Activated naive CD8-positive, alpha-beta T cell treated with anti-CD3 and anti-CD28 coated beads, Interleukin-2, amount 10 ng/mL, durations not matched to agents 7 days and 5 days (primary cell): ENCODE measurements at regions not wholly inside any gene's neighbourhood (a gene's known extent, or its start where the extent isn't known, plus 50 kb on each side); places are given as distances from the start of the nearest gene placed in this dataset.

ENCODE experiments used
- ATAC-seq: fragments of 150-1000 bp; cut with Tn5 transposase; one replicate; pipeline ENCODE4 v1.10.0; 2021; ENCODE audit warnings: low read depth, moderate library complexity
- POLR2A ChIA-PET: fragments of 350-600 bp; sonication (Branson Sonifier 250); formaldehyde crosslinking; loops from one replicate; lab custom pipeline; 2021; ENCODE audit warnings: antibody characterized with exemption; lab: Charles Lee
- DNase-seq: peaks from one replicate; pipeline ENCODE4 v3.0.0; 2021
- H3K27ac Mint-ChIP-seq: one replicate; pipeline ENCODE4 v1.8.0; 2022; ENCODE audit warnings: mild to moderate bottlenecking, mixed read lengths
- H3K27me3 Mint-ChIP-seq: one replicate; pipeline ENCODE4 v1.8.0; 2022; ENCODE audit warnings: mild to moderate bottlenecking, moderate library complexity, mixed read lengths
- H3K36me3 Mint-ChIP-seq: one replicate; pipeline ENCODE4 v1.8.0; 2021; ENCODE audit warnings: mild to moderate bottlenecking, mixed read lengths
- H3K4me1 Mint-ChIP-seq: one replicate; pipeline ENCODE4 v1.8.0; 2021; ENCODE audit warnings: mixed read lengths
- H3K4me3 Mint-ChIP-seq: one replicate; pipeline ENCODE4 v1.8.0; 2022; ENCODE audit warnings: mild to moderate bottlenecking, moderate library complexity, mixed read lengths
- H3K9me3 Mint-ChIP-seq: one replicate; pipeline ENCODE4 v1.8.0; 2021; ENCODE audit warnings: mixed read lengths

- ATAC-seq (no peak), DNase-seq (no peak)
- no peaks in the 10 kb centered on the region for H3K27me3 Mint-ChIP-seq
- no peaks in the 10 kb centered on the region for H3K36me3 Mint-ChIP-seq
- H3K27ac Mint-ChIP-seq, result no peak overlapping the region
- no peak overlapping the region for H3K4me3 Mint-ChIP-seq
- H3K9me3 Mint-ChIP-seq, result peaks cover 9% of the 10 kb centered on the region
- H3K4me1 Mint-ChIP-seq, result no peaks in the 10 kb centered on the region
- POLR2A ChIA-PET, result no interaction called here
These were observed 179.2 kb downstream of the SLC7A11 start for GRCh38 chr4:138062929-138063328.

DNA sequence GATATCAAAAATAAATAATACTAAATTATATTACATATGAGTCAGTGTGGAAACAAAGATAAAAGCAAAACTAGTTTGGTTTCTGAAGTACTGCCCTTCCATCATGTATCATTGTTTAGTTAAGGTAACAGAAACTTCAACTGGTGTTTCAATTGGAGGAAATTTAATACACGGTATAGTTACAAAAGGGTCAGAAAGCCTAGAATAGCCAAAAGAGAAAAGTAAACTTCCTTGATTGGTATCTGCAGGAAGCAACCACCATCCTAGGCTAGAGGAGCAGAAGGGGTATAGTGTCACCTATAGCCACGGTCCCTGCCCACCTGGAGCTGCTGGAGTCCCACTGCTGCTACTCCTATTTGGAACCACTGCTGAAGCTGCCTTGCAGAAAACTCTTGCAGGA lies 185.6 kb downstream of the SLC7A11 start:
- Mint-ChIP-seq H3K36me3 (no peaks in the 10 kb centered on the region), H3K27ac (no peak overlapping the region), H3K27me3 (no peaks in the 10 kb centered on the region), H3K4me3 (no peak overlapping the region), H3K4me1 (no peaks in the 10 kb centered on the region), H3K9me3 (no peaks in the 10 kb centered on the region)
- POLR2A ChIA-PET, result no interaction called here
- ATAC-seq (no peak), DNase-seq (no peak)

GRCh38 chr4:138055890-138056289 lies 186.3 kb downstream of the SLC7A11 start:
- Mint-ChIP-seq H3K27ac (no peak overlapping the region), H3K9me3 (no peaks in the 10 kb centered on the region), H3K4me1 (no peaks in the 10 kb centered on the region), H3K27me3 (no peaks in the 10 kb centered on the region), H3K4me3 (no peak overlapping the region), H3K36me3 (no peaks in the 10 kb centered on the region)
- ATAC-seq (no peak), DNase-seq (no peak)
- POLR2A ChIA-PET, result no interaction called here

- Mint-ChIP-seq H3K4me3 (no peak overlapping the region), H3K4me1 (no peaks in the 10 kb centered on the region), H3K36me3 (no peaks in the 10 kb centered on the region), H3K27ac (no peak overlapping the region), H3K9me3 (no peaks in the 10 kb centered on the region), H3K27me3 (no peaks in the 10 kb centered on the region)
- ATAC-seq (no peak), DNase-seq (no peak)
- POLR2A ChIA-PET, result no interaction called here
These were observed 188.4 kb downstream of the SLC7A11 start for GRCh38 chr4:138053641-138054301.

- Mint-ChIP-seq H3K4me1 (no peaks in the 10 kb centered on the region), H3K4me3 (no peak overlapping the region), H3K27me3 (no peaks in the 10 kb centered on the region), H3K27ac (no peak overlapping the region), H3K9me3 (no peaks in the 10 kb centered on the region), H3K36me3 (no peaks in the 10 kb centered on the region)
- POLR2A ChIA-PET, result no interaction called here
- ATAC-seq, result no peak
- no peak for DNase-seq
These were observed 189.1 kb downstream of the SLC7A11 start for GRCh38 chr4:138052806-138053632.

DNA sequence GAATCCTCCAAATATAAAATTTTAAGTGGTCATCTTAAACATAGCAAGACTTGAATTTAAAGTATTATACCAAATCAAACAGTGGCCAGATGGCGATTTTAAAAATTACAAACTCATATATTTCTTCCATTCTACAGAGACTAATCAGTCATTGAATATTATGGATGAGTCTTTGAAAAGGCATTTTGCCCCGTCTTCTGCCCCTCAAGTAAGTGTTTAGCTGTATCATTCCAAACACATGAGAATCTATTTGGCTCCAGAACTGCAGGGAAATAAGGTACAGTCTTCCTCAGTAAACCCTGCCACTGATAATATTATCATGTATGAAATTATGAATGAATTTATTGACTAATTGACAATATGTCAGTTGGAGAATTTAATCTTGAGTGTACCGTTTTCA lies 191.0 kb downstream of the SLC7A11 start:
- H3K36me3 Mint-ChIP-seq, result no peaks in the 10 kb centered on the region
- no peaks in the 10 kb centered on the region for H3K4me1 Mint-ChIP-seq
- POLR2A ChIA-PET, result no interaction called here
- no peaks in the 10 kb centered on the region for H3K9me3 Mint-ChIP-seq
- DNase-seq (no peak), ATAC-seq (no peak)
- H3K4me3 Mint-ChIP-seq, result no peak overlapping the region
- no peaks in the 10 kb centered on the region for H3K27me3 Mint-ChIP-seq
- H3K27ac Mint-ChIP-seq, result no peak overlapping the region

DNA sequence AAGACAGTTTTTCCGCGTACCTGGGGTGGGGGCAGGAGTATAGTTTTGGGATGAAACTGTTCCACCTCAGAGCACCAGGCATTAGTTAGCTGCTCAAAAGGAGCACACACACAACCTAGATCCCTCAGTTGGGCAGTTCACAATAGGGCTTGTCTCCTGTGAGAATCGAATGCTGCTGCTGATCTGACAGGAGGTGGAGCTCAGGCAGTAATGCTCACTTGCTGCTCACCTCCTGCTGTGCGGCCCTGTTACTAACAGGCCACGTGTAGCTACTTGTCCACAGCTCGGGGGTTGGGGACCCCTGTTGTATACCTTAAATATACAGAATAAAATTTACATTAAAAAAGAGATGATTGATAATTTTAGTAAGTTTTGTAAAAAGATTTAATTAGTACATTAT lies 191.5 kb downstream of the SLC7A11 start:
- no peak for DNase-seq
- Mint-ChIP-seq H3K4me1 (no peaks in the 10 kb centered on the region), H3K27ac (no peak overlapping the region), H3K27me3 (no peaks in the 10 kb centered on the region), H3K4me3 (no peak overlapping the region), H3K36me3 (no peaks in the 10 kb centered on the region), H3K9me3 (no peaks in the 10 kb centered on the region)
- POLR2A ChIA-PET, result no interaction called here
- no peak for ATAC-seq

DNA sequence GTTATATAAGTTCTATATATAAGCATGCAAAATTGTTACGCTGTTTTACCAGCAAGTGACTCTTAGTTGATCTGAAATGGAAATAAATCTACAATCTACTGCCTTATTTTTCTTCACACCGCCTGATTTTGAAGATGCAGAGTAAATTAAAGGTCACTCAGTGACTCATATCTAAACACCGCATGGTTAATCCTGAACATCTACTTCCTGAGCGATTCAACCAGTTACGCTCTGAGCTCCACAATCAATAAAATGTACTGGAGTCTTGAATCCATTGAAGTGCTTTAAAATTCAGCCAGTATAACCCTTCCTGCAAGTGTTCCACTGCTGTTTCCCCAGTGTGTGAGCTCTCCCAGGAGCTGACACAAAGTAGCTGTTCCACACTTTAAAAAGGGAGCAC lies 192.8 kb downstream of the SLC7A11 start:
- Mint-ChIP-seq H3K9me3 (no peaks in the 10 kb centered on the region), H3K4me1 (no peaks in the 10 kb centered on the region), H3K27me3 (no peaks in the 10 kb centered on the region), H3K36me3 (no peaks in the 10 kb centered on the region), H3K27ac (no peak overlapping the region), H3K4me3 (no peak overlapping the region)
- POLR2A ChIA-PET, result no interaction called here
- no peak for DNase-seq
- no peak for ATAC-seq

GRCh38 chr4:138047290-138047689 lies 194.9 kb downstream of the SLC7A11 start:
- no peak overlapping the region for H3K27ac Mint-ChIP-seq
- DNase-seq, result no peak
- no peaks in the 10 kb centered on the region for H3K9me3 Mint-ChIP-seq
- H3K27me3 Mint-ChIP-seq, result no peaks in the 10 kb centered on the region
- no peaks in the 10 kb centered on the region for H3K36me3 Mint-ChIP-seq
- no peaks in the 10 kb centered on the region for H3K4me1 Mint-ChIP-seq
- POLR2A ChIA-PET, result no interaction called here
- no peak for ATAC-seq
- no peak overlapping the region for H3K4me3 Mint-ChIP-seq

DNA sequence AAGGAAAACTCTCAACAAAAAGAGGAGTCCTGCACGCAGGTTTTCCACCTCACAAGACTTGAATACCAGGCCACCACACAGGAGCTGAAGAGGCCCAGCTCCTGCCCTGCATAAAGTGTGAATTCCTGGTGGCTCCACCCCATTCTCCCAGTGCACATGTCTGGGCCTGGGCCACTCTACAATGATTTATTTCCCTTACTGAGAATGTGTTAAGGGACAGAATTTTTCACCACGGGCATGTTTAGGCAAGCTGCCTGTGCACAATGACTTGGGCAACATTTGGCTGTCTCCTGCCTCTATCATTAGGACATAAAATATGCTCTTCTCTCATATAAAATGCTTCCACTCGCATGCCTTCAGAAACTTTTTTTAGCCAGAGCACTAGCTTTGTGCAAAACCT lies 197.1 kb downstream of the SLC7A11 start:
- Mint-ChIP-seq H3K4me3 (no peak overlapping the region), H3K4me1 (no peaks in the 10 kb centered on the region), H3K27me3 (no peaks in the 10 kb centered on the region), H3K9me3 (no peaks in the 10 kb centered on the region), H3K27ac (no peak overlapping the region), H3K36me3 (no peaks in the 10 kb centered on the region)
- DNase-seq, result no peak
- POLR2A ChIA-PET, result no interaction called here
- no peak for ATAC-seq

GRCh38 chr4:138039010-138039409 lies 203.1 kb downstream of the SLC7A11 start:
- Mint-ChIP-seq H3K9me3 (no peaks in the 10 kb centered on the region), H3K4me3 (no peak overlapping the region), H3K36me3 (no peaks in the 10 kb centered on the region), H3K27me3 (no peaks in the 10 kb centered on the region), H3K4me1 (no peaks in the 10 kb centered on the region), H3K27ac (no peak overlapping the region)
- DNase-seq (no peak), ATAC-seq (no peak)
- POLR2A ChIA-PET, result no interaction called here

GRCh38 chr4:138037696-138038095 lies 204.5 kb downstream of the SLC7A11 start:
- Mint-ChIP-seq H3K27me3 (no peaks in the 10 kb centered on the region), H3K9me3 (no peaks in the 10 kb centered on the region), H3K4me1 (no peaks in the 10 kb centered on the region), H3K36me3 (no peaks in the 10 kb centered on the region), H3K27ac (no peak overlapping the region), H3K4me3 (no peak overlapping the region)
- DNase-seq, result no peak
- ATAC-seq, result no peak
- POLR2A ChIA-PET, result no interaction called here

DNA sequence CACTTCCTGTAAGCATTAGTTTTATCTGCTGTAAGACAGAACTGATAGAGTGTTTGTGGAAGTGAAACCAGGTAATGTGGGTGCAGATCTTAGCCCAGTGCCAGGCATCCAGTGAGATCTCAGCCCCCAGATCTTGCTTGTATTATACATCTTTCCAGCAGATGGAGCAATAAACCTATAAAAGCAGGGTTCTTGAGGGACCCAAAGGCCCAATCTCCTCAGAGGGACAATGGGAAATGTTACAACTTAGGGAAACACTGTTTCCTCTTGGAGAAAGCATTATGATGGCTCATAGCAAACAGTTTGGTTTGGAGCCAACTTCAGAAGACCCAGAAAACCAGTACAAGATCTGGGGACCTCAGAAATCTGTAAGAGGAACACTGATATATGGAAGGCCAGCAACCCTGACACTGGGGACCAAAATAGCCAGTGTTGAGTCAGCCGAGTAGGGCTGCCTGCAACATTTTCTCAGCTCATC lies 206.3 kb downstream of the SLC7A11 start:
- H3K27me3 Mint-ChIP-seq, result no peaks in the 10 kb centered on the region
- H3K9me3 Mint-ChIP-seq, result no peaks in the 10 kb centered on the region
- DNase-seq (no peak), ATAC-seq (no peak)
- no peaks in the 10 kb centered on the region for H3K4me1 Mint-ChIP-seq
- no peak overlapping the region for H3K27ac Mint-ChIP-seq
- H3K36me3 Mint-ChIP-seq, result no peaks in the 10 kb centered on the region
- POLR2A ChIA-PET, result no interaction called here
- H3K4me3 Mint-ChIP-seq, result no peak overlapping the region

- no peak overlapping the region for H3K4me3 Mint-ChIP-seq
These were observed 207.3 kb downstream of the SLC7A11 start for GRCh38 chr4:138034871-138035270.

More at GRCh38 chr4:138034871-138035270, 207.3 kb downstream of the SLC7A11 start:
- Mint-ChIP-seq H3K4me1 (no peaks in the 10 kb centered on the region), H3K27ac (no peak overlapping the region), H3K27me3 (no peaks in the 10 kb centered on the region), H3K36me3 (no peaks in the 10 kb centered on the region), H3K9me3 (no peaks in the 10 kb centered on the region)
- DNase-seq (no peak), ATAC-seq (no peak)
- POLR2A ChIA-PET, result no interaction called here
